ENCODE measurements at regions not wholly inside any gene's neighbourhood (a gene's known extent, or its start where the extent isn't known, plus 50 kb on each side); places are given as distances from the start of the nearest gene placed in this dataset.
"Not testable (repeated sequence)": the region's sequence is repeated elsewhere in the genome, so short reads cannot be mapped to it uniquely, and the experiment has no call there.

DNA sequence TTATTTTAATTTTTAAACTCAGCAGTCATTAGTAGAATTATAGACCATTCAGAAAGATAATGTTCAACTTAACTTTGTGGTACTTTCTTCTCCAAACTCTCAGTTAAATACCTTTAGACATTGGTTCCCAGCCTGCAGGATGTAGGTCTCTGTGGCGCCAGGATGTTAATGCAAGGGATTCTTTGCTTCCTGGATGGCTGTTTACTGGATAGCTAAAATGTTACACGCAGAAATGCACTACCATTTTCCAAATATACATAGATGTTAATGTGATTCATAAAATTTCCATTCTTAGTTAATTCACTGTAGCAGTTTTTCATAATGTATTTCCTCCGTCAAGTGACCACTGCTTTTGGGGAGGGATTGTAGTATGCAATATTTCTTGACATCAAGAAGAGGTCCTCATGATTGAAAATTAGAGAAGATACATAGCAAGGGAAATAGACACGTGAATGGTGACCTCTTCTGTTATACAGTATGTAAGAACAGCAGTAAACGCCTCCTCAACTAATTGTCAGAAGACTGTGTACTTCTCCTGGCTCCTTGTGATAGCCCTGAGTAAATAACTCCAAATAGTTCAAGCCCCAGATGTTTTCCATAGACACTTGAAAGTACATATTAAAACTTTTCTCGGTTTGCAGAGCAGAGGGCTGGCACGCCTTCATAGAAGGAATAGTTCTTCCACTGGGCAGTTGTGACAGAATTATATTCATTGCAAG is 128.8 kb downstream of the LCA5 start:
- Mint-ChIP-seq H3K27me3 (no peaks in the 10 kb centered on the region), H3K9me3 (no peaks in the 10 kb centered on the region), H3K4me3 (no peak overlapping the region), H3K27ac (no peak overlapping the region), H3K4me1 (no peaks in the 10 kb centered on the region), H3K36me3 (ENCODE audit: low read depth) (no peaks in the 10 kb centered on the region)
- intact Hi-C loops (cut with micrococcal nuclease) = no loop called here
- no peak for DNase-seq

DNA sequence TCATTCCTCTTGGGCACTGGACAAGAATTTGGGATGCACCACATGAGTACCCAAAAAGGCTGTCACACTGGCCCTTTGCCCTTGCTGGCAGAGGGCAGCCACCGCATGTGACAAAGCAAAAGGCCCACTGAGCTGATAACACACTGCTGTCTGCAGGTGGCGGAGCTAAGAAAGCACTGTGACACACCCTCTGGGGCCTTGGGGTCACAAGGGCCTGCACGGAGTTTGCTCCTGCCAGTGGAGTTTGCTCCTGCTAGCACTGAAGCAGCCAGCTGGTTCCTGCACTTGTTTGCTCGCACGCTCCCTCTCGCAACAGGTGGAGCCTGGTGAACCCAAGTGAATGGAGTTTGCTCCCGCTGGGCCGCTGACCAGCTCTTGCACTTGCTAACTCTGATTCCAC is 132.6 kb downstream of the LCA5 start:
- no peaks in the 10 kb centered on the region for H3K27me3 Mint-ChIP-seq
- intact Hi-C loops (cut with micrococcal nuclease) = no loop called here
- H3K27ac Mint-ChIP-seq = no peak overlapping the region
- no peak for DNase-seq
- H3K4me3 Mint-ChIP-seq = no peak overlapping the region
- no peaks in the 10 kb centered on the region for H3K4me1 Mint-ChIP-seq
- no peaks in the 10 kb centered on the region for H3K36me3 Mint-ChIP-seq (ENCODE audit: low read depth)
- no peaks in the 10 kb centered on the region for H3K9me3 Mint-ChIP-seq

DNA sequence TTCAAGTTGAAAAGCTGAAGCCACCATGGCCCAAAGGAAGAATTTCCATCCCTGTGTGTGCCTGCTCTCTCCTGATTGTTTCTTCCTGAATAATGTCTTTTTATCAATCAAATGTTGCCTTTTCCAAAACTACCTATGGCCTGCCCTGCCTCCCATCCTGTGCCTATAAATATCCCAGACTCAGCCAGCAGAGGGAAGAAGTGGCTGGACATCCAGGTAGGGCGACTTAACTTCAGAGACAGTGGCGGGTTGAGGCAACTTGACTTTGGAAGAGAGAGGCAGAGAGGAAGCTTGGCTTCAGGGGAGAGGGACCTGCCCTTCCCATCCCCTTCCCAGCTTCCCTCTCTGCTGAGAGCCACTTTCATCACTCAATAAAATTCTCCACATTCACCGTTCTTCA is 133.0 kb downstream of the LCA5 start:
- no peak overlapping the region for H3K27ac Mint-ChIP-seq
- no peak overlapping the region for H3K4me3 Mint-ChIP-seq
- H3K36me3 Mint-ChIP-seq (ENCODE audit: low read depth) = no peaks in the 10 kb centered on the region
- intact Hi-C loops (cut with micrococcal nuclease) = no loop called here
- DNase-seq = no peak
- H3K4me1 Mint-ChIP-seq = no peaks in the 10 kb centered on the region
- H3K27me3 Mint-ChIP-seq = no peaks in the 10 kb centered on the region
- H3K9me3 Mint-ChIP-seq = no peaks in the 10 kb centered on the region

DNA sequence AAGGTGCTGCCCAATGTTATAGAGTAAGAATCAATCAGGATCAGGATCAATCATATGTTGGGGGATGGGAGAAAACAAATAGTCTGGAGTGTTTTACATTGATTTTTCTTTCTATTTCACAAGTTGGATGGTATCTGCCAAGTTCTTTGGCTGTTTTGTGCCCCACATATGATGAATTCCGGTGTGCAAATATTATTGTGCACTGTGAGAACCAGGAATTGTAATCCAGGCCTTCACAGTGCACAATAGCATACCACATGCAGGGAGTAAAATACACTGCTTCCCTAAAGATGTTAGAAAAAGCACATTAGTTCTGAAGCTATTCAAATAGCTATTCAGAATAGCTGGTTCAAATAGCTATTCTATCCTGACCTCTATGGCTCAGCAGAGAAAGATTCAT is 133.7 kb downstream of the LCA5 start:
- Mint-ChIP-seq H3K27ac (no peak overlapping the region), H3K4me3 (no peak overlapping the region), H3K4me1 (no peaks in the 10 kb centered on the region)

DNA sequence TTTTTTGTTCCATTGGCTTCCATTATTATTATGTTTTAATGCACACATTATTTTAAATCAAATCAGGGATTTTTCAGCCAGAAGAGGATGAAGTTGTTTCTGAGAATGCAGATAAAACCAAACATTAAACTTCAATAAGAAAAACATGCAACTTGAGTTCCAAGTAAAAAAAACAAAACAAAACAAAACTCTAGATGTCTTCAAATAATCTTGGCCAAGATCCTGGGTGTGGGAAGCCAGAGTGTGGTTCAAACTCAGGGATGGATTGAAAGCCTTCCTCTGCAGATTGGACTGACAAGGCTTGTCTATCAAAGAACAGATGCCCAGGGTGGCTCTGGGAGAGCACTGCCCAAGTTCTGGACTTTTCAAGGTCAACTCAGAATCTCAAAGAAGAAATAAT is 134.1 kb downstream of the LCA5 start:
- Mint-ChIP-seq H3K27me3 (no peaks in the 10 kb centered on the region), H3K9me3 (peaks cover 4% of the 10 kb centered on the region), H3K36me3 (ENCODE audit: low read depth) (no peaks in the 10 kb centered on the region), H3K4me1 (no peaks in the 10 kb centered on the region), H3K27ac (no peak overlapping the region), H3K4me3 (no peak overlapping the region)
- intact Hi-C loops (cut with micrococcal nuclease) = no loop called here
- DNase-seq = no peak

More for the DNA sequence above, 133.7 kb downstream of the LCA5 start:
- intact Hi-C loops (cut with micrococcal nuclease) = no loop called here
- DNase-seq = no peak
- H3K9me3 Mint-ChIP-seq = no peaks in the 10 kb centered on the region
- no peaks in the 10 kb centered on the region for H3K36me3 Mint-ChIP-seq (ENCODE audit: low read depth)
- H3K27me3 Mint-ChIP-seq = no peaks in the 10 kb centered on the region

DNA sequence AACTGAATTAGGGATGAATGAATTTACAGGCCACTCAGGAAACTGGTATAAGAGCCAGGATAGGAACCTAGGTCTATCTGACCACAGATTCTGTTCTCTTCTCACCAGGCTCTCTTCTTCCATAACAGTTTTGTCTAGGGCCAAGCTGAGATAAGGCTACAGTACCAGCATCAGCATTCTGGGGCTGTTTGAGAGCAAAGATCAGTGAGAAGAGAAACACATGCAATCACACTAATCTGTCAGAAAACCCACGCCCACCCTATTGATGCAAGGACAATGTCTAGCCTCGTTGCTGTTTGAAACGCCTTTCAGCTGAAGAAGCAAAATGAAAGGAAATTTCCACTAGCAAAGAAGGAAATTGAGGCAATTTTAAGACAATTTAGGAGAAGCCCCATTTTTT is 137.7 kb downstream of the LCA5 start:
- Mint-ChIP-seq H3K36me3 (ENCODE audit: low read depth) (no peaks in the 10 kb centered on the region), H3K27ac (no peak overlapping the region), H3K4me1 (no peaks in the 10 kb centered on the region), H3K9me3 (peaks cover 4% of the 10 kb centered on the region), H3K27me3 (no peaks in the 10 kb centered on the region), H3K4me3 (no peak overlapping the region)
- no peak for DNase-seq
- intact Hi-C loops (cut with micrococcal nuclease) = no loop called here

DNA sequence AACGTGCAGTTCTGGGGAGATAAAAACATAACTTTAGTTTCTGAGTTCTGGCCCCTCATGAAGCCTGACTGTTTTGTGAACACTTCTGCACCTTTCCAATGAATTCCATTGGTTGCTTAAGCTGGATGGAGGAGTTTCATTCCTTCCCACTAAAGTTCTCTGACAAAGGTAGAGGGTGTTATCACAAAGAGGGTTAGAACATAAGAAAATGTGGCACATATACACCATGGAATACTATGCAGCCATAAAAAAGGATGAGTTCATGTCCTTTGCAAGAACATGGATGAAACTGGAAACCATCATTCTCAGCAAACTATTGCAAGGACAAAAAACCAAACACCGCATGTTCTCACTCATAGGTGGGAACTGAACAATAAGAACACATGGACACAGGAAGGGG is 138.6 kb downstream of the LCA5 start:
- H3K9me3 Mint-ChIP-seq; H3K27me3 Mint-ChIP-seq; H3K36me3 Mint-ChIP-seq (ENCODE audit: low read depth); intact Hi-C loops (cut with micrococcal nuclease); H3K4me3 Mint-ChIP-seq; H3K4me1 Mint-ChIP-seq; DNase-seq; H3K27ac Mint-ChIP-seq: not testable (repeated sequence)

DNA sequence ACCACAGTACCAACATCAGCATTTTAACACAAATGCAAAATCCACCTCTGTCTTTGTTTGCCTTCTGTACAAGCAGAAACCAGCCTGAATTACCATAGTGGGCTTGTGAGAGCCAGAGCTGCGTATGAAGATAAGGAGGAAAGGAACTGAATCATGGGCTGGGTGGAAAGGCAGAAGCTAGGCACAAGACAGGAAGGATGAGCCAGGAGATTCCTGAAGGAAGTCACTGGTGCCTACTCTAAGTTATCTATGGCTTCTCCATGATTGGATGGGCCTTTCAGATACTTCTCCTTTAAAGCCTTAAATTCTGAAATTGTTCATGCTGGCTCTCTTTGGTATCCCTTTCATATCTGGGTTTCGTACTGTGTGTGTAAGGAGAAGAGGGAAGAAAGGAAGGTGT is 140.6 kb downstream of the LCA5 start:
- peaks cover 4% of the 10 kb centered on the region for H3K9me3 Mint-ChIP-seq
- intact Hi-C loops (cut with micrococcal nuclease) = no loop called here
- H3K27me3 Mint-ChIP-seq = no peaks in the 10 kb centered on the region

DNA sequence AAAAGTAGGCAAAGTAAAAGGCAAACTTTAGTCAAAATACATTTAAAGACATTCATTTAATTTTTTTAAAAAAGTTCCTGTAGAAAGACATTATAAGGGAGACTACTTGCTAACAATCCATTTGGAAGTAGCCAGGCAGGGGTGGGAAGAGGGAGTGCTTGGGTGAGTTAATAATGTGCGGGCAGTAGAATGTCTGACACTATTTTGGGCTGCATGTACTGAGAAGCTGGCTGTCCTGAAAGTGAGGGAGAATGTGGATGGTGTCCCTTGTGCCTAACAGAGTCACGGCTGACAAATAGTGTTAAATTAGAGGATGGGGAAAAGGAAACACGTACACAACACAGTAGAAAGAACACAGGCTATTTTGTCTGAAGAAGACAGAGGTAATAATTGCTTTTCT is 142.5 kb downstream of the LCA5 start:
- no peak overlapping the region for H3K27ac Mint-ChIP-seq
- no peaks in the 10 kb centered on the region for H3K36me3 Mint-ChIP-seq (ENCODE audit: low read depth)
- no peak overlapping the region for H3K4me3 Mint-ChIP-seq
- intact Hi-C loops (cut with micrococcal nuclease) = no loop called here
- H3K9me3 Mint-ChIP-seq = peaks cover 4% of the 10 kb centered on the region
- no peak for DNase-seq
- H3K4me1 Mint-ChIP-seq = no peaks in the 10 kb centered on the region
- no peaks in the 10 kb centered on the region for H3K27me3 Mint-ChIP-seq

More for the DNA sequence above, 140.6 kb downstream of the LCA5 start:
- Mint-ChIP-seq H3K27ac (no peak overlapping the region), H3K4me3 (no peak overlapping the region), H3K36me3 (ENCODE audit: low read depth) (no peaks in the 10 kb centered on the region), H3K4me1 (no peaks in the 10 kb centered on the region)
- DNase-seq = no peak

DNA sequence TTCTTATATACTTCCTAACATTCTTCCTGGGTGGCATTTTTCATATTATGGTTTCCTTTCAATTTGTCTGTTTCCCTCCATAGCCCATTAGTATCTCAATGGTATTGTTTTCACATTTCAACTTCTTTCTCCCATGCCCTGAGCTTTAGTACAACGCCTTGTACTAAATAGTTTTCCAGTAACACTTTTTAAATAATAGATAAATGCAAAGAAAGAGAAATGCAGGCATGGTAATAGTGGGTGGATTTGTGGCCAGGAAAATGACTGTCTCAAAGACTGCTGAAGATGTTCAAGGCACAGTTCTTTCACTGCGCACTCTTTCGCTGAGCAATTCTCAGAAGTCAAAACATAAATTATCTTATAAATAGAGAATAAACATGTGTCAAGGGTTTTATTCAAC is 145.1 kb downstream of the LCA5 start:
- no peaks in the 10 kb centered on the region for H3K36me3 Mint-ChIP-seq (ENCODE audit: low read depth)
- H3K4me1 Mint-ChIP-seq = no peaks in the 10 kb centered on the region
- no peaks in the 10 kb centered on the region for H3K9me3 Mint-ChIP-seq
- no peak for DNase-seq
- H3K27ac Mint-ChIP-seq = no peak overlapping the region
- intact Hi-C loops (cut with micrococcal nuclease) = no loop called here
- H3K27me3 Mint-ChIP-seq = no peaks in the 10 kb centered on the region
- H3K4me3 Mint-ChIP-seq = no peak overlapping the region

DNA sequence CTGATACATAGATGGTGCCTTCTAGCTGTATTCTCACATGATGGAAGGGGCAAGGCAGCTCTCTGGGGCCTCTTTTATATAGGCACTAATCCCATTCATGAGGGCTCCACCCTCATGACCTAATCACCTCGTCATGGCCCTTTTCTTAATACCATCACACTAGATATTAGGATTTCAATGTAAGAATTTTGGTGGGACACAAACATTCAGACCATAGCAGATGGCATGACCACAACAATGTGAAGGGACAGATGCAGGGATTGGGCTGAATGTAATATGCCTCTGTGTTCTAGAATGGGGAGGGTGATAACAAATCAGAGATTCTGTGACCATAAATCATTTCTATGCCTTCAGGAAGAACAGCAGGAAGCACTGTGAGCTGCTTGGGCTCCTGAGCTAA is 145.8 kb downstream of the LCA5 start:
- Mint-ChIP-seq H3K36me3 (ENCODE audit: low read depth) (no peaks in the 10 kb centered on the region), H3K9me3 (no peaks in the 10 kb centered on the region), H3K27me3 (no peaks in the 10 kb centered on the region), H3K27ac (no peak overlapping the region), H3K4me1 (no peaks in the 10 kb centered on the region), H3K4me3 (no peak overlapping the region)
- DNase-seq = no peak
- intact Hi-C loops (cut with micrococcal nuclease) = no loop called here

DNA sequence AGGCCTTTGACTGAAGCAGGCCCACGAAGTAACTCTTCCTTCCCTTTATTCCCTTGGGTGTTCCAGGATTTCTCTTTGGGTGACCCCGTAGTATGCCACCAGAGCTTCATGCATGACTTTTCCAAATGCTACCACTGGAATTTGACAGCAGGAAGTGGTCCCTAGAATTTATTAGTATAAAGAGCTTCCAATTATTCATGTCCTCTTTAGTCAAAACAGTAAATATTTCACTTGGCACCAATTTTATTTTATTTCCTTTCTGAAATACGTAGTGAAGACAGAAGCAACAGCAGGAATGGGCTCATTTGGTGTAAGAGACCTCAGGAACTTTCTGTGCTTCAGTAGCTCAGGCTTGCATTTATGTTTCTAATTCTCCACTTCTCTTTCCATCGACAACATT is 151.3 kb downstream of the LCA5 start:
- Mint-ChIP-seq H3K4me1 (no peaks in the 10 kb centered on the region), H3K9me3 (no peaks in the 10 kb centered on the region), H3K36me3 (ENCODE audit: low read depth) (no peaks in the 10 kb centered on the region), H3K27me3 (no peaks in the 10 kb centered on the region), H3K27ac (no peak overlapping the region), H3K4me3 (no peak overlapping the region)
- no peak for DNase-seq
- intact Hi-C loops (cut with micrococcal nuclease) = no loop called here

DNA sequence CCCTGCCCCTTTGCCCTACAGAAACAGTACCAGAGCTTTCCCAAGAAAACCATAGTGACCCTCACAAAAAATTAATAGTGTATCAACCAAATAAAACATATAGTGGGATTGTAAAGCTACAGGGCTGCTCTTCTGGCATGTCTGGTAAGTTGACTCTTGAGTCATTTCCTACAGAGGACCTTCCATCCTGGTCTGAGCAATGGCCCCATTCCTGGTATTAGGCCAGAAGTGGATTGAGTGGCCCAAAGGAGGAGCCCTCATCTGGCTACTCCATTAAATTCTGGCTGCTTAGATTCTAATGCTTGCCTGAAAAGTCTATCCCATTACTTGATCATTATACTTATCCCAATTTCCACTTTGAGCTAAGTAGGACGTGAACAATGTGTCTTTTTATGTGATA is 150.9 kb upstream of the HMGN3 start:
- intact Hi-C loops (cut with micrococcal nuclease) = no loop called here
- no peaks in the 10 kb centered on the region for H3K4me1 Mint-ChIP-seq
- no peak overlapping the region for H3K27ac Mint-ChIP-seq
- H3K27me3 Mint-ChIP-seq = no peaks in the 10 kb centered on the region
- DNase-seq = no peak
- H3K4me3 Mint-ChIP-seq = no peak overlapping the region
- H3K9me3 Mint-ChIP-seq = no peaks in the 10 kb centered on the region
- H3K36me3 Mint-ChIP-seq (ENCODE audit: low read depth) = no peaks in the 10 kb centered on the region

DNA sequence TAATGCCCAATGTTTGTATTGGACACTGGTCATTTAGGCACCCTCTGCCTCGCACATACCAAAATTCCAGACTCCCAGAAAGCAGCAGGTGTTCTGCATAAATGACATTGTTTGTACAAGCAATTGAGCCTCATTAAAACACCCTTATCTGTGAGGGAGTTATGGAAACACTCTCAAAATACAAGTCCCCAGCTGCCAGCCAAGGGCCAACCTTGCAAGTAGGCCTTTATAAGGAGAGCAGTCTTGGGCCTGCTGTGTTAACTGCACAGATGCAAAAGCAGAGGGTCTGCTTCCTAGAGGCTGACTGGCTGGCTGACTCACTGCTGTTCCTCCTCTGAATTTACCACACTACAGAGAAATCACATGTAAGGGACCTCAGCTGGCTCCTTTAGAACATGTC is 150.4 kb upstream of the HMGN3 start:
- Mint-ChIP-seq H3K9me3 (no peaks in the 10 kb centered on the region), H3K27me3 (no peaks in the 10 kb centered on the region), H3K4me3 (no peak overlapping the region), H3K27ac (no peak overlapping the region), H3K4me1 (no peaks in the 10 kb centered on the region), H3K36me3 (ENCODE audit: low read depth) (no peaks in the 10 kb centered on the region)
- intact Hi-C loops (cut with micrococcal nuclease) = no loop called here
- no peak for DNase-seq

DNA sequence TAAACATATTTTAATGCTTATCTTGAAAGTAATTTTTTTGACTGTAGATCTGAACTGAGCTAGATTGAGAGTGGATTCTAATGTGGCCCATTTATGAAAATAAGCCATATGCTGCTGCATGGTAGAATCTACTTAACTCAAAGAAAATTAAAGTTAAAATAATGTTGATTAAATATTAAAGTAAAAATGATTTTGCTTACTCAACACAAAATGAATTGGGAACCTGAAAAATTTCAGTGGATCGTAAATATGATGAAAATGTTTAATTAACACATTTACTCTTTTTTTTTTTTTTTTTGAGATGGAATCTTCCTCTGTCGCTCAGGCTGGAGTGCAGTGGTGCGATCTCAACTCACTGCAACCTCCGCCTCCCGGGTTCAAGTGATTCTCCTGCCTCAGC is 144.5 kb upstream of the HMGN3 start:
- Mint-ChIP-seq H3K36me3 (ENCODE audit: low read depth) (no peaks in the 10 kb centered on the region), H3K9me3 (no peaks in the 10 kb centered on the region), H3K4me1 (peaks cover 4% of the 10 kb centered on the region), H3K4me3 (no peak overlapping the region), H3K27me3 (peaks cover 3% of the 10 kb centered on the region), H3K27ac (no peak overlapping the region)
- DNase-seq = no peak
- intact Hi-C loops (cut with micrococcal nuclease) = no loop called here

All from activated CD4-positive, alpha-beta T cell treated with anti-CD3 and anti-CD28 coated beads, Interleukin-2, amount 10 ng/mL, durations not matched to agents 24 days and 14 days (primary cell).